Middle frontal gyrus (tissue), 1 donor: ENCODE measurements at regions not wholly inside any gene's neighbourhood (a gene's known extent, or its start where the extent isn't known, plus 50 kb on each side); places are given as distances from the start of the nearest gene placed in this dataset.
A peak's percentile ranks its signal among the peaks of the same experiment; 100 is the strongest.
"Not testable (repeated sequence)": the region's sequence is repeated elsewhere in the genome, so short reads cannot be mapped to it uniquely, and the experiment has no call there.

Experiments used
- DNase-seq: peaks from one replicate; pipeline ENCODE4 v3.0.0-alpha.2; 2015; ENCODE audit warnings: low spot score; ENCODE audit errors: extremely low spot score

DNA sequence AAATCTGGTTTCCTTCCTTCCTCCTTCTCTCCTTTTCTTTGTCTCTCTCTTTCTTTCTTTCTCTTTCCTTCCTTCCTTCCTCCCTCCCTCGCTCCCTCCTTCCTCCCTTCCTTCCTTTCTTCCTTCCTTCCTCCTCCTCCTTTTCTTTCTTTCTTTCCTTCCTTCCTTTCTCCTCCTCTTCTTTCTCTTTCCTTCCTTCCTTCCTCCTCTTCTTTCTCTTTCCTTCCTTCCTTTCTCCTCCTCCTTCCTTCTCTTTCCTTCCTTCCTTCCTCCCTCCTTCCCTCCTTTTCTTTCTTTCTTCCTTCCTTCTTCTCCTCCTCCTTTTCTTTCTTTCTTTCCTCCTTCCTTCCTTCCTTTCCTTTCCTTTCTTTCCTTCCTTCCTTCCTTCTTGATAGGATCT, 61.2 kb downstream of the VIP start:
- DNase-seq, result no peak

GRCh38 chr6:152815230-152815872, 64.8 kb downstream of the VIP start:
- DNase-seq, result no peak

- no peak for DNase-seq
These were observed 65.5 kb downstream of the VIP start for GRCh38 chr6:152816055-152816454.

- no peak for DNase-seq
These were observed 70.9 kb downstream of the VIP start for GRCh38 chr6:152821525-152821924.

- DNase-seq, result no peak
These were observed 74.1 kb downstream of the VIP start for GRCh38 chr6:152824666-152825065.

GRCh38 chr6:152828431-152828830, 77.8 kb downstream of the VIP start:
- DNase-seq, result no peak

DNA sequence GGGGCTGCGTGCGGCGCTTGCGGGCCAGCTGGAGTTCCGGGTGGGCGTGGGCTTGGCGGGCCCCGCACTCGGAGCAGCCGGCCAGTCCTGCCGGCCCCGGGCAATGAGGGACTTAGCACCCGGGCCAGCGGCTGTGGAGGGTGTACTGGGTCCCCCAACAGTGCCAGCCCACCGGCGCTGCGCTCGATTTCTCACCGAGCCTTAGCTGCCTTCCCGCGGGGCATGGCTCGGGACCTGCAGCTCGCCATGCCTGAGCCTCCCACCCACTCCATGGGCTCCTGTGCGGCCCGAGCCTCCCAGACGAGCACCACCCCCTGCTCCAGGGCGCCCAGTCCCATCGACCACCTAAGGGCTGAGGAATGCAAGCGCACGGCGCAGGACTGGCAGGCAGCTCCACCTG, 83.8 kb downstream of the VIP start:
- DNase-seq, result not testable (repeated sequence)

- no peak for DNase-seq
These were observed 85.9 kb downstream of the VIP start for GRCh38 chr6:152836523-152836922.

- DNase-seq, result no peak
These were observed 94.8 kb downstream of the VIP start for GRCh38 chr6:152845421-152845820.

DNA sequence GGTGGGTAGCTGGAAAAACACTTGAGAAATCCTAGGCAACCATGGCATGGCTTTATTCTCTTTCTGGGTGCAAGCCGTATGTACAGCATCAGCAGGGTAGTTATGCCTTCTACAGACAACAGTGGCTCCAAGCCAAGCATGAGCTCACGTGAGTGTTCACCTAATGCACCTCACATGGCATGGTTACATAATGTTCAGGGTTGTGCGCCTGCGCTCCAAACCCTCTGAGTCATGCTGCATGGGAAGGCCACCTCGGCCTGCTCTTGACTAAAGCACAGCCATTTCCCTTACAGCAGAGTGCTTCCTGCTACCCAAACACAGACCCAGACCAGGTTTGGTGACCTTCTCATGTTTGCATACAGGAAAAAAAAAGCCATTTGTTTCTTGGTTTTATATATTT, 96.2 kb downstream of the VIP start:
- no peak for DNase-seq

DNA sequence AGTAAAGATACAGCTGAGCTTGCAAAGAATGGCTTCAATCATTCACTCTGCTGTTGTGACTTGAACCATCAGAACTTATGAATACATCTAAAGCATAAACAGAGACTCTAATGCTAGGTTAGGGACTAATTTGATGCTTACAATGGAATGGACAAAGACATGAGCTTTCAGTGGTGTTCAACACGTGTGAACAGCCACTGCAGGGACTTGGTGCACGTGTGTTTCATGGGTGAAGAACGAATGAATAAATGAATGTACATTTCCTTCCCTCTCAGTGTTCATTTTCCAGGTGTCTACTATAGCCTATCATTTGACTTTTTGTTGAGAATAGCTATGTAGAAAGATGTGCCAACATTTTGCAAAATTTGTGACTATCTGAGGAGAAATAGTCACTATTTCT, 98.3 kb downstream of the VIP start:
- DNase-seq, result no peak

DNA sequence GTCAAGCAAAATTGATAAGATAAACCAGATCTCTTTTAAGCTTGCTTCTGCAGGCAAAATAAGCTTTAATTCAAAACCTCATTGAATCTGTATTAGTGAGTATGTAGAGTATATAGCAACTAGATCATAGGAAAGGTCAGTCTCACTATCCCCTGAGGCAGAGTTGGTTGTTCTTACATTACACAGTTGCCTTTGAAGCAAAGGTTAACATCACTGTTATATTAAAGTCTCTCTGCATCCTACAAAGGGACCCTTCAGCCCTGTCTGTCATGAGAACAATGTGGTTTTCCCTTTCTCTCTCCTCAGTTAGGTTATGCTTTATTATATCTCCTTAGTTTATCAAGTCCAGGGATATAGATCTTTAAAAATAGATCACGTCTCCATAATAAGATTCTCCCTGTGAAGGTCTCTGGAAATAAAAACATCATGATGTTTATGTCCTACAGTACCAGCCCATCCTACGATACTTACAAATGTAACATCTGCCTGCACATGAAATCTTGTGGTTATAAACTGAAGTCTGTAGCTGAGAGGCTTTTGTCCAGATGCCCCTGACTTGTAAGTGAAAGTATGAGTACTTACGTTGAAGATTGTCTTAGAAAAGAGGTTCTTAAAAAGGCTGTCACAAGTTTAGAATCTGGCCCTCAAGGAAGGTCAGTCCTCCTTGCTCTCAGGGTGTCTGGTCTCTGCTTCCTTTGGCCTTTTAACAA, 103.6 kb downstream of the VIP start:
- DNase-seq, result no peak

DNA sequence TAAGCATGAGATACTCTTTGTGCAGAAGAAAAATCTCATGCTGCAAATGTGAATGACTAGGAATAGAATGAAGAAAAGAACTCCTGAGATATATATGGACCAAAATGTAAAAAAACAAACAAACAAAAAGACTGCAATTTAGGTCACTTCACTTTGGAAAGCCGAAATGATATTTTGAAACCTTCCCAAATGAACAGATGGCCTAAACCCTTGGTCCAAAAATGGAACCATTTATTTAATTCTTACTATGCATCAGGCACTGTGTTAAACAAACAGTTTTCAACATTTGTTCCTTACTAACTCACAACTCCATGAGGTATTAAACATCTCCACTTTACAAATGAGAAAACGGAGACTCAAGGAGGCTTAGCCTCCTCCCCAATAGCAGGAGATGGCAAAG, 107.5 kb downstream of the VIP start:
- DNase-seq, result no peak

DNA sequence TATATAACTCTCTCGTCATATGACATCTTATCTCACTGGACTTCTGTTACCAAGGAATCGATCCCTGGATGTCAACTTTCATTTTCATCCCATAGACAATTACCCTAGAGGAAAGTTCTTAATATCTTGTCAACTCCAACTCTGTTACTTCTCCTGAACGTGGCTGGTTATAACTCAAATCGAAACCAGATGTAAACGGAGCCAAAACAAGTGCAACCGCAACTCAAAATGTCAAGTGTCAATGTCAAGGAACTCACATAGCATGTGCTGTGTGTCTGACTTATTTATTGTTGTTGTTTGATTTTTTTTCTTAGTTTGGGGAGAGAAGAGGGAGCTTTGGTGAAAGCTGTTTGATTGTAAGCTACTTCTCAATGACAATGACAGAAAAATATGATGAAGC, 108.6 kb downstream of the VIP start:
- no peak for DNase-seq

DNA sequence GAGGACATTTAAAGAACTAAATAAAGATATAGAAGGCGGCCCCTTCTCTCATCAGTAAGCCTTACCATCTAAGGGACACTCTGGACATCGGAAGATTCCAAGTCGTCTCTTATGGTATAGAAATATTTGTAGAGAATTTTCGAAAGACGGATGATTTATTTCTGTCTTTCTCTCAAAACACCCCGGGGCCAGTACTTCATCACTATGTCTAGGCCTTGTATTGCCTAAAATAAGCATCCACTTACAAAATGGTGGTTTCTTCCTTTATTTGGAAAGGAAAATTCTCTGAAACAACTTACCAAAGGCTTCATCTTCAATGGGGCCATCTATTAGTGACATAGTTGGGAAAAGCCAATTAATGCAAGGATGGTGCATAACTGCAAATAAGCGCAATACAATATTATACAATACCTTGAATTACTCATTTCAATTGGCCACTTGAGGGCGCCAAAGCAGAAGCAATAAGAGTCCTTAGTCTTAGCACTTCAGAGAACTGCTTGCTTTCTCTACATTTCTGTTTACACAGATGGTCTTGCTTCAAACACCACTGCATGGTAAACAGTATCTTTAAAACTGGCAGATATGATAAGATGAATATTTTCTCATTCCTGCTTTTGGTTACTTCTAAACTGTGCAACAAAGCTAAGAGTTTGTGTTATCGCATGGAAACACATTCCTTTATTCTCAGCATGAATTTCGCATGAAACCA, 113.2 kb downstream of the VIP start:
- peak; percentile 46 for DNase-seq

- no peak for DNase-seq
These were observed 108.6 kb downstream of the FBXO5 start for GRCh38 chr6:152874267-152874666.

- DNase-seq, result no peak
These were observed 107.8 kb downstream of the FBXO5 start for GRCh38 chr6:152874846-152875568.

DNA sequence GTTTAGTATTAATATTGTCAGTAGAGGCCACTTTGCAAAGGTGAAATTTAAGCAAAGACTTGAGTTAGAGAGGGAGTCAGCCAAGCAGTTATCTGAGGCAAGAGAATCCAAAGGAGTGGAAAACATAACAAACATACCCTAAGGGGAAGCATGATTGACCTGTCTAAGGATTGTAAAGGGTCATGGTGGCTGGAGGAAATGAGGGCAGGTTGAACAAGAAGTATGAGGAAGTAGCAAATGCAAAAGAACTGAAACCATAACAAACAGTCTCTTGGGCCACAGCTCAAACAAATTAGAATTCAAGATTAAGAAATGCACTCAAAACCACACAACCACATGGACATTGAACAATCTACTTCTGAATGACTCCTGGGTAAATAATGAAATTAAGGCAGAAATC, 103.2 kb downstream of the FBXO5 start:
- DNase-seq, result no peak

DNA sequence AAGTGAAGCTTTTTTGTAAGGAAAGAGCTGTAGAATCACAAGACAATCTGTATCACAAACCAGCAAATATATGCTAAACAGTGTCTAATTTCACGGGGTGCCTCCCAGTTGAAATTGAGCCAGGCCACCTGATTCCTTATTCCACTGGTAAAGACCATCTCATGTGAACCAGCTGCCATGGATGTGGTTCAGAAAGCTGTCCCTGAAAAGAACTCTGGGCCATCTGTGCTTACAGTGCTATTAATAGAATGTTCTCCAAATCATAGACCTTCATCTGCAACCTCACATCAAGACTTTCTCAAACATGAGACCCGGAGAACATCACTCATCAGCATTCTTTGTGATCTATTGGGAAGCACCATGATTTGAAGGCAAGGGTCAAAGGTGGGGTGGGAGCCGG, 89.7 kb downstream of the FBXO5 start:
- no peak for DNase-seq

DNA sequence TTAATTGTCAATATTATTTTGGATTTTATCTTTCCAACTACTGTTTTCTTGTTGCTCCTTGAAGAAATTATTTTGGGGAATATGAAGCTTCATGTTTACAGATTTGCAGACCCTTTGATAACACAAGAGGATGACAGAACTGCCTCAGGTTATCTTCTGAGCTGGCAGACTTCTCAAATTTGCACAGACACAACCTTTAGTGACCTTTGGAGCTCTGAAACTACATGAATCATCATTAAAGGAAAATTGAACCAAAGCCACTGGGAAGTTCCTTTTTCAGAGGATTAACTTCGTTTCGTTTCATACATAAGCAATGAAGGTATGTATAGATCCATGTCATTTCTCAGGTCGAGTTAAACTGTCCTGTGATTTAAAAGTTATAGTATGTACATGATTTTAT, 85.9 kb downstream of the FBXO5 start:
- no peak for DNase-seq

DNA sequence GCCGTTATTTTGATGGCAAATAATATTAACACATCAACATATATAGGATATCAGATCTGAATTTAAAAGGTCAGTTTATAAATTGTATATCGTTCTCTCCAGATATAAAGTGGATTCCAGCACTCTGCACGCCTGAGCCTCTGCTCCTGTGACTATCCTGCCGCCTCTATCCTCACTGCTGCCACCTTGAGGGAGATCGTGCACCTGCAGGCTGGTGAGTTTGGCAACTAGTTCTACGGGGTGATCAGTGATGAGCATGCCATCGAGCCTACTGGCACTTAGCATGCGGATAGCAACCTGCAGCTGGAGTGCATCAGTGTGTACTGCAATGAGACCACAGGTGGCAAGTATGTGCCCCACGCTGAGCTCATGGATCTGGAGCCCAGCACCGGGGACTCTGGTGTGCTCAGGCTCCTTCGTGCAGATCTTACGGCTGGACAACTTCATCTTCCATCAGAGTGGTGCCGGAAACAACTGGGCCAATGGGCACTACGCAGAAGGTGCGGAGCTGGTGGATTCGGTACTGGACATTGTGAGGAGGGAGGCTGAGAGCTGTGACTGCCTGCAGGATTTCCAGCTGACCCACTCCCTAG, 84.9 kb downstream of the FBXO5 start:
- no peak for DNase-seq

GRCh38 chr6:152904678-152905077, 78.2 kb downstream of the FBXO5 start:
- DNase-seq, result no peak
